Posterior vena cava (tissue), 2 donors: ENCODE measurements at regions not wholly inside any gene's neighbourhood (a gene's known extent, or its start where the extent isn't known, plus 50 kb on each side); places are given as distances from the start of the nearest gene placed in this dataset.

Experiments used
- DNase-seq: peaks from one replicate; pipeline ENCODE4 v3.0.0-alpha.2; 2020; ENCODE audit warnings: low spot score
- intact Hi-C, 2 donors: fragments of 100-400 bp; cut with DNase I; formaldehyde crosslinking; loops; one replicate each; pipeline versions ENCODE4 v1.14.1 to v1.14.2; 2022 to 2023
- donor health status: DM: yes; HTN: yes; CAD: no.
- donor health status: DM: yes; HTN: yes; CAD: no.

- DNase-seq: no peak
- intact Hi-C loops: no loop called here
These were observed 541.0 kb upstream of the FZD8 start for GRCh38 chr10:36183056-36183455.

- intact Hi-C loops: no loop called here
- DNase-seq: no peak
These were observed 540.5 kb upstream of the FZD8 start for GRCh38 chr10:36182606-36183005.

- DNase-seq: no peak
These were observed 540.1 kb upstream of the FZD8 start for GRCh38 chr10:36182179-36182566.

GRCh38 chr10:36181426-36182178 is 539.5 kb upstream of the FZD8 start:
- intact Hi-C loops: no loop called here

More at GRCh38 chr10:36182179-36182566, 540.1 kb upstream of the FZD8 start:
- intact Hi-C loops: no loop called here

GRCh38 chr10:36178616-36179015 is 536.5 kb upstream of the FZD8 start:
- no peak for DNase-seq

More at GRCh38 chr10:36181426-36182178, 539.5 kb upstream of the FZD8 start:
- no peak for DNase-seq

GRCh38 chr10:36177071-36177470 is 535.0 kb upstream of the FZD8 start:
- intact Hi-C loops: no loop called here
- no peak for DNase-seq

More at GRCh38 chr10:36178616-36179015, 536.5 kb upstream of the FZD8 start:
- intact Hi-C loops: no loop called here

- DNase-seq: no peak
- intact Hi-C loops: no loop called here
These were observed 533.9 kb upstream of the FZD8 start for GRCh38 chr10:36175954-36176353.

GRCh38 chr10:36173364-36173763 is 531.3 kb upstream of the FZD8 start:
- intact Hi-C loops: no loop called here
- no peak for DNase-seq

GRCh38 chr10:36171953-36172940 is 530.2 kb upstream of the FZD8 start:
- DNase-seq: no peak
- intact Hi-C loops: no loop called here

GRCh38 chr10:36171556-36171952 is 529.5 kb upstream of the FZD8 start:
- intact Hi-C loops: no loop called here
- DNase-seq: no peak

- intact Hi-C loops: no loop called here
- no peak for DNase-seq
These were observed 528.9 kb upstream of the FZD8 start for GRCh38 chr10:36170943-36171501.

- intact Hi-C loops: no loop called here
- no peak for DNase-seq
These were observed 528.1 kb upstream of the FZD8 start for GRCh38 chr10:36170142-36170719.

GRCh38 chr10:36168777-36169176 is 526.7 kb upstream of the FZD8 start:
- DNase-seq: no peak
- intact Hi-C loops: no loop called here

GRCh38 chr10:36164556-36165504 is 522.7 kb upstream of the FZD8 start:
- intact Hi-C loops: no loop called here
- DNase-seq: no peak

GRCh38 chr10:36163827-36164226 is 521.7 kb upstream of the FZD8 start:
- DNase-seq: peak; percentile 84
- intact Hi-C loops: no loop called here

- DNase-seq: no peak
- intact Hi-C loops: no loop called here
These were observed 515.4 kb upstream of the FZD8 start for GRCh38 chr10:36157486-36157885.

GRCh38 chr10:36148207-36148606 is 506.1 kb upstream of the FZD8 start:
- intact Hi-C loops: no loop called here
- no peak for DNase-seq

- no peak for DNase-seq
- intact Hi-C loops: no loop called here
These were observed 505.4 kb upstream of the FZD8 start for GRCh38 chr10:36147529-36147928.
